Ammon's horn (tissue), 1 donor: ENCODE measurements at regions not wholly inside any gene's neighbourhood (a gene's known extent, or its start where the extent isn't known, plus 50 kb on each side); places are given as distances from the start of the nearest gene placed in this dataset.

ENCODE experiments used
- DNase-seq: peaks from one replicate; pipeline ENCODE4 v3.0.0-alpha.2; 2016; ENCODE audit warnings: low spot score

DNA sequence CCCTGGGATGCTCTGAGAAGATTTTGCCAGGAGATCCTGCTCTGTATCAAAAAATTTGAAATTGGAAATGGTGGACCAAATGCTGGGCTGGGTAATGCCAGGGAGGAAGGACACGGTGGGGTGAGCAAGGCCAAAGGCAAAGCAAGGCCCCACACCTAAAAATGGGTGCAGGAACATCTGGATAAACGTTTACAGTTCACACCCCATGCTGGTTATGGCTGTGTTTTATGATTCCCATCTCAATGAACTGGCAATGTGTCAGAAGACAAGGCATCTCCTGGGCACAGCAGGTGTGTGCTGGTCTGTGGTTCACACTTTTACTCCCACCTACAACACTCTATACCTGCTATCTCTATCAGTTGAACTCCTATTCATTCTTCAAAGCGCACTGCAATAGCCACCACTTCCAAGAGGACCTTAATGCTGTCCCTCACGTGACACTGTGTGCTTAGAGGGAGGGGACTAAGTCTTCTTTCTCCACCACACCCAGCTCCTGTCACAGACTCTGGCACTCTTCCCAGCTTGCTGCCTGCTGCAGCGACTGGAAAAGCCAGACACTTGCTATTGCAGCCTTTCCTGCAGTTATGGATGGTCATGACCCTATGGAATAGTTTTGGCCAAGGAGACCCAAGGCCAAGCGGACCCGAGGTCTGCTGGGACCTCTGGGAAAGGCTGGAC is 277.5 kb downstream of the CTTN start:
- no peak for DNase-seq

- no peak for DNase-seq
Observed at GRCh38 chr11:70677232-70677916, 279.0 kb downstream of the CTTN start.

GRCh38 chr11:70678931-70679900 is 280.9 kb downstream of the CTTN start:
- DNase-seq: no peak

DNA sequence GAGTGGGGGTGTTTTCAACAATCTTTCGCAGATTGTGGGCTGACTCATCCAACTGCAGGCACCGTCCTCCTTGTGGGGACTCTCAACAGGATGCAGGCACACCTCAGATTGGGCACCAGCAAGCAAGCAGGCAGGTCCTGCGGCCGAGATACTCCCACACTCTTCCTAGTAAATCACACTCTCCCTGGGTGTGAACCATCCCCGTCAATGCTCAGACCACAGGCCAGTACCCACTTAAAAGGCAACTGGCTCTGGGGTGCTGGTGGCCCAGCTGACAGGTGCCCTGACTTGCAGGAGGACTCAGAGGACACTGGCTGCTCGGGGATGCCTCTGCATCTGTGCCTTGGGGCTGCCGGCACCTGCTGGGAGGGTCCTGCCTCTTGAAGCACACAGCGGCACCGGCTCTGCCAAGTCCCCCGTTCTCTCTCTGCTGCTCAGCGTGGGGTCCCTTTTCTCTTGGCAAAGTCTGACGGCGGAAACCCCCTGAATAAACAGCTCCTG is 282.5 kb downstream of the CTTN start:
- DNase-seq: no peak

- no peak for DNase-seq
Observed at GRCh38 chr11:70682056-70682455, 283.7 kb downstream of the CTTN start.

GRCh38 chr11:70682760-70683159 is 284.4 kb downstream of the CTTN start:
- no peak for DNase-seq

DNA sequence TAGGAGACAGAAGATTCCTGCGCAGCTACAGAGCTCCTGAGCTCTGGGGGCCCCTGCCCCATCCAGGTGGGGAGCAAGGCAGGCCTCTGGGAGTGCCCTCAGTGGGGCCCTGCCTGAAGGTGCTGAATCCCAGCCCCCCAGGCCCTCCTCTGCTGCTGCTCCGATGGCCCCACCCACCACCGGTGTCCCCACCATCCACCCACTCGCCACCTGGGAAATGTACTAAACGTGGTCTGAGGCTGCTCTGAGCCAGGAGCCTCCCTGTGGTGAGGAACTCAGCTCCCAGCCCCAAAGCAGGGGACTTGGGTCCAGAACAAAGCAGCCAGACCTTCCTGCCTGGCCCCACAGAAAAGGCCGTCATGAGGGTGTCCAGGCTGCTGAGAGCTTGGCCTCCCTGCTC is 289.4 kb downstream of the CTTN start:
- DNase-seq: no peak

DNA sequence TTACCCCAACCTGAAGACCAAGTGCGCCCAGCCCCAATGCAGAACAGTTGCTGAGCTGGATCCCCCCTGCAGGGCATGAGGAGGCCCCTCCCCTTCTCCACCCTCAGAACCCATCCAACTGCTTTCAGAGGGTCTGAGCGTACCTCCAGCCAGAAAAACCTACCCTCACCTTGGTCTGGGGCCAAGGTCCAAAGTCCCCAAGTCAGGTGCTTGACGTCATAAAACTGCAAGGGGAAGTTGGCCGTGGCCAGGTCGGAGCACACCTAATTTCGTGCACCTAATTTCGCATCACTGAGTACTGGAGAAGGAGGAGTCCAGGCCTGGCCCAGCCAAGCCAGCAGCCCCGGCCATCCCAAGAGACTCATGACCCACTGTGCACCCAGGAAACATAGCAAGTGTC is 289.8 kb downstream of the CTTN start:
- no peak for DNase-seq

DNA sequence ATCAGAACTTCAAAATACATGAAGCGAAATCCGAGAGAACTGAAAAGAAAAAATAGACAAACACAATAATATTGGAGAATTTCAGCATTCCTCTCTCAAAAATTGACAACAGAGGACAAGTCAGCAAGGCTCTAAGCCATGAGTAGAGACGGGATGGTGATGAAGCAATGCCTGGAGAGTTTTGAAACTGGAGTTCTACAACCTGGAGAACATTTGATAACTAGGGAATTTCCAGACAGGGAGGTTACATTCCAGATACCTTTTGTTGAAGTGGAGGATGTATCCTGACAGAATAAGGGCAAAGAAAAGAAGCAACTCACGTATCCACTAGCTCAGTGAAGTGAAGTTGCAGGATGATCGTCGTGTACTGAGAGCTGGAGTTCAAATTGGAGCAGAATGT is 291.4 kb downstream of the CTTN start:
- DNase-seq: no peak

DNA sequence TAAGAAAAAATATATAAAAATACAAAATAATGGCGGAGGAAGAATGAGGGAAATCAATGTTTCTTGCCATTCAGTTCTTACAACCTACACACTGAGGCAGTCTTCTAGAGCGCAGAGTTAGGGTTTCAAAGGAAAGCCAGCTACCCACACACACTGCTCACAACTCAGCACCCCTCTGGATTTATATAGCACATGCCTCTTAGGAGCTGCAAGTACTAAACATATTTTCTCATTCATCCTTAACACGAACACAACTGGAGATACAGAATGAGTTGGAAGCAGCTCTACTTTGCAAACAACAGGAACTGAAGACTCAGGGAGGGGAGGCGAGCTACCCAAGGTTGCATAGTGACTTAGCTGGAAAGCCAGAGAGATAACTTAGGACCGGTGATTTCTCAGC is 293.8 kb downstream of the CTTN start:
- DNase-seq: no peak

DNA sequence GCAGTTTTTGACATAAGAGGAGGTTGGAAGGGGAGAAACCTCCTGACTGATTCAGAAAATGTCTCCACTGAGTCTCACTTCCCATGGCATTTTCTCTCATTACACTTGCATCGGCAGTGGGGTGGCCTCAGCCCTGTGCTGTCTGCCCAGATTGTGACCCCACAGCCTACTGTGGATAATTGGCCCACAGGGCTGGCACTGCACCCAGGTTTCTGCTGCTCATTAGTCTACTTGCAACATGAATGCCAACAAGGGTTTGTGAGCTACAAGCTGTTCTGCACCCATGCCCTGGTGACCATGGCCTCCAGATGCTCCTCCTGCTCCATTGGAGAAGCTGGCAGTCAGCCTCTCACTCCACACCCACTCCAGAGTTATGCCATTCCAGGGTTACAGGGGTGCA is 296.0 kb downstream of the CTTN start:
- peak; percentile 72 for DNase-seq

DNA sequence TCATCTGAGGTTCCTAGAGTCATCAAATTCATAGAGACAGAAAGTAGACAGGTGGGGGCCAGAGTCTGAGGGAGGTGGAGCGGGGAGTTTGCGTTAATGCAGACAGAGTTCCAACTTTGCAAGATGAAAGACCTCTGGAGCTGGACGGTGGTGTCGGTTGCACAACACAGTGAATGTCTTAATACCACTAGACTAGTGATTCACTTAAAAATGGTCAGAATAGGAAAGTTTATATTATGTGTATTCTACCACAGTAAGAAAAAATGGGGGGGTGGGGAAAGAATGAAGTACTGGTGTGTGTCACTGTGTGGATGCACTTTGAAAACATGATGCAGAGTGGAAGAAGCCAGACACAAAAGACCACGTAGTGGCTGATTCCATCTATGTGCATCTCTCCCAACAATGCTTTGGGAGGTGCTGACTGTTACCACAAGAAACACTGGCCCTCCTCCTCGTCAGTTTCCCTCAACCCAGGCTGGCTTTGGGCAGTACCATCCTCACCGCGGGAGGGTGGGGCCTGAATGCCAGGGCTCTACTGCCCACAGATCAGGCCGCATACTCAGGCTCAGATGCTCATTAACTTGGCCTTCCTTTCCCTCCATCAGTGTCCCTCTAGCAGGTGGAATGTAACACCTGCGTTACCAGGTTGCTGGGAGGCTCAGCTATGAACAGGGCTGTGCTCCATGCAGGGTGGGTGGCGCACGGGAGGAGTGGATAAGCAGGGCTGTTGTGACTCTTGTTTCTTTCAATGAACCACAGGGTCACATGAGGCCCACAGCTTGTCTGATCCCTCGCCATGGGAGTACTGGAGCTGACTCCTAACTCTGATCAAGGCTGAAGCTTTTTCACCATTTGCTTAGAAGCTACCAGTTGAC is 297.0 kb downstream of the CTTN start:
- no peak for DNase-seq

DNA sequence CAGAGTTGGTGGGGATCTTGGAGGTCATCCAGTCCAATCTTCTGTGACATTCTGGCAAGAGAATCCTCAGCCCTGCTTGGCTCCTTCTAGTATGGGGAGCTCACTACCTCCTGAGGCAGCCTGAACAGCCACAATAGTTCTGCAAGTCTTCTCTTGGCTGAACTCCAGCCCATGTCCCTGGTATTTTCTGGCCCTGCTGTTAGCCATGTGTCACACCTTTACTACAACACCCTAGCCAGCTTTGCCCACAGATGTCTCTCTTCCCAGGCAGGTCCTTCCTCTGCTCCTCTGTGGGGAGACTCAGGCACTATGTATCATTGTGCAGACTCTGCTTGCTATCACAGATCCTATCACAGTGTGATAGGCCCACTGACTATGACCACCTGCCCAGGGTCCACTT is 297.7 kb downstream of the CTTN start:
- no peak for DNase-seq

- no peak for DNase-seq
Observed at GRCh38 chr11:70696564-70696963, 298.2 kb downstream of the CTTN start.

DNA sequence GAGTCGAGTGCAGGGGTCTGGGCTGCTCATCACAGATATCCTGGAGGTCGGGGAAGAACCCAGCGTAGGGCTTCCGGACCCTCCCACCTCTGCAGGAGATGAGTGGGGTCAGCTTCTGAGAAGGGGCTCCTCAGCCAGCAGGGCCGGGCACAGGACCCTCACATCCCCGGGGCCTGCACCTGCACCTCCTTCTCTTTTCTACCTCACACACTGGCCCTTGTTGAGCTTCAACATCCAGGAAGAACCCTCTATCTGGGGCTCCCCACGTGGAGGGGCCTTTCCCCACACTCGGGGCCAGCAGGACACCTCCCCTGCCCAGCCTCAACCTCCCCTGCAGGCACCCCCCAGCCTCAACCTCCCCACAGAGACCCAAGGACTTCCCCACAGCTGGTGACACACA is 299.4 kb downstream of the CTTN start:
- DNase-seq: no peak

GRCh38 chr11:70698871-70699270 is 300.5 kb downstream of the CTTN start:
- no peak for DNase-seq

DNA sequence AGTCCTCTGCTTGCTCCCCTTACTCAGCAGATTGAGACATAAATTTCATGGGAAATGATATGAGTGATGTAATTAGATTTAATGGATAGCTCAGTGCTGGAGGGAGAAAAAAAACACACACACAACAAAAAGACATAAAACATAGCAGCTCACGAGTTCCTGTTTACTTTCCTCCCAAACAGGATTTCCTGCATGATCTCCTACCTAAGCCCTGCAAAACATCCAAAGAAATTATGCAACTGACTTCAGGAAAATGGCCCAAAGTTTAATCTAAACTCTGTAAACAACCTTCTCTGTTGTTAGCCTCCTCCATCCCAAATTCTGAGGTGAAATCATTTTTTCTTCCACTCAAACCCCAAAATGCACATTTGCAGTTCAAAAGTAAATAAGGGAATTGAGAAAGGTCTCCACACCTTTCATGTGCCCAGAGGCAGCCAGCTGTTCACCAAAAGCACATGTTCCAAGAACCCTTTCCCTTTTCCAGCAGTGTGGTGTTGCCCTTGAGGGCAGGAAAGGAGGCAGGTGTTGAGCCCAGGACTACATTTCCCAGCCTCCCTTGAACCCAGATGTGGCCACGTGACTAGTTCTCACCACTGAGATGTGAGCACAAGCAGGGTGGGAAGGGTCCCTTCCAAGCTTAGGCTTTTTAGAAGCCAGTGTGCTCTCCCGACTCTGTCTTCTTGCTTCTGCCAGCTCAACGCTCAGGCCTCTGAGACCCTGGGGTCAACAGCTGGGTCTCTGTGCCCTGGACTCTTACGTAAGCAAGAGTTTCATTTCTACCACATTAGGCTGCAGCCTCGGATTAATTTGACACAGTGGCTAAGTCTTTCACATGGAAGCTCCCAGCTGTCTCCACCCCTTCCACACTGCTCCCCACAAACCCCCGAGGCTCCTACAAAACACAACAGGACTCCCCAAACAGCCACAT is 301.2 kb downstream of the CTTN start:
- DNase-seq: no peak

- no peak for DNase-seq
Observed at GRCh38 chr11:70700453-70700852, 302.1 kb downstream of the CTTN start.

DNA sequence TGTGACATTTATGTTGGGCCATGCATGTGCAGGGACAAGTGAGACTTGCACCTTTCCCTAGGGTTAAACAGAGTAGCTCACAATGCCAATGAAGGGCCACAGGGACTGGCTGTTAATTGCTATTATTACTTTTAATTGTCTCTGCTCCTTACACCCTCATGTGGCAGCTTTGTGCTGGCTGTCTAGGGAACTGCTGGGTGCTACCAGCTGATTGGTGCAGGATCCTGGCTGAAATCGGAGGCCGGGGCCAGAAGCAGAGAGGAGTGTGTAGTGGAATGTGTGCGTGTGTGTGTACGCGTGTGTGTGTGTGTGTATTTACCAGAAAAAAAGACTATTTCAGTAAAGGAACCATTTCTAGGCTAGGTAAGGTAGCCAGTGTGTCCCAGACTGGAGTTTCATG is 302.5 kb downstream of the CTTN start:
- no peak for DNase-seq

DNA sequence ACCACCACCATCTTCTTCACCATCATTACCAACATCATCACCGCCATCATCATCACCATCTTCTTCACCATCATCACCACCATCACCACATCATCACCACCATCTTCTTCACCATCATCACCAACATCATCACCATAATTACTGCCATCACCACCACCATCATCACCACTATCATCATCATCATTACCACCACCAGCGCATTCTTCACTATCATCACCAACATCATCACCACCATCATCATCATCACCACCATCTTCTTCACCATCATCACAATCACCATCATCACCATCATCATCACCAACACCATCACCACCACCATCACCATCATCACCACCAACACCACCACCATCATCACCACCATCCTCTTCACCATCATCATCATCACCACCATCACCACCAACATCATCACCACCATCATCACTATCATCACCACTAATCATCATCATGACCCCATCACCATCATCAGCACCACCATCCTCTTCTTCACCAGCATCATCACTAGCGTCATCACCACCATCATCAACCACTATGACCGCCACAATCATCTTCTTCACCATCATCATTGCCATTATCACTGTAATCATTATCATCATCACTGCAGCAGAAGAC is 303.8 kb downstream of the CTTN start:
- DNase-seq: no peak
